Lung (tissue), 11 donors: ENCODE measurements at regions not wholly inside any gene's neighbourhood (a gene's known extent, or its start where the extent isn't known, plus 50 kb on each side); places are given as distances from the start of the nearest gene placed in this dataset.

Experiments
- ATAC-seq: fragments of 200-7000 bp; cut with Tn5 transposase; one replicate; pipeline ENCODE4 v1.9.1; 2020; ENCODE audit warnings: moderate number of reproducible peaks; ENCODE audit not compliant: insufficient read depth, low FRiP score
- DNase-seq, 3 donors: peaks; one replicate each; pipeline ENCODE4 v3.0.0-alpha.2; 2013 to 2017
- H3K27ac ChIP-seq, 2 donors: one replicate each; pipeline ENCODE4 v1.5.1; 2013; ENCODE audit warnings: mild to moderate bottlenecking in 2 of 2, moderate library complexity in 2 of 2, control low read depth in 1 of 2, inconsistent platforms in 1 of 2, low read depth in 1 of 2, low read length in 1 of 2
- H3K27me3 ChIP-seq, 3 donors: one replicate each; pipeline ENCODE4 v1.5.1; 2013; ENCODE audit warnings: low read length in 2 of 3; ENCODE audit not compliant: control insufficient read depth in 3 of 3, insufficient read depth in 3 of 3
- H3K36me3 ChIP-seq, 4 donors: one replicate each; pipeline ENCODE4 v1.5.1; 2013; ENCODE audit warnings: low read length in 4 of 4, mild to moderate bottlenecking in 1 of 4, moderate library complexity in 1 of 4; ENCODE audit not compliant: control insufficient read depth in 4 of 4, insufficient read depth in 4 of 4
- H3K4me1 ChIP-seq, 5 donors: one replicate each; pipeline ENCODE4 v1.5.1; 2013; ENCODE audit warnings: low read length in 5 of 5, mild to moderate bottlenecking in 2 of 5, moderate library complexity in 1 of 5; ENCODE audit not compliant: control insufficient read depth in 5 of 5, insufficient read depth in 5 of 5
- H3K4me3 ChIP-seq: one replicate; pipeline ENCODE4 v1.5.1; 2013; ENCODE audit warnings: mild to moderate bottlenecking, control low read depth, moderate library complexity
- H3K9ac ChIP-seq, 2 donors: one replicate each; pipeline ENCODE4 v1.5.1; 2013; ENCODE audit warnings: low read length in 2 of 2, control low read depth in 1 of 2; ENCODE audit not compliant: insufficient read depth in 1 of 2
- H3K9me3 ChIP-seq, 4 donors: one replicate each; pipeline ENCODE4 v1.5.1; 2013; ENCODE audit warnings: low read length in 3 of 4, mild to moderate bottlenecking in 1 of 4, moderate library complexity in 1 of 4; ENCODE audit not compliant: control insufficient read depth in 4 of 4, insufficient read depth in 3 of 4
- CTCF ChIP-seq: IDR thresholded peaks from 2 replicates; pipeline ENCODE4 v1.5.1; 2012; ENCODE audit warnings: mild to moderate bottlenecking; ENCODE audit errors: control extremely low read depth, extremely low read depth
- WGBS, 2 donors: extraction: QIAGEN DNeasy Blood & Tissue Kit; methylation state at CpG; one replicate each; pipeline ENCODE4 v1.1.7; 2013; 5-methylcytosine and 5-hydroxymethylcytosine counted together
- donor health status: control.
- donor health status: control.
- donor health status: Bipolar disorder and iron deficiency.
- donor health status: healthy.
- donor health status: DM: yes; HTN: yes; CAD: no.

GRCh38 chr14:104429291-104429861, 150.2 kb upstream of the C14orf180 start:
- DNase-seq (no peak), ATAC-seq (no peak)

GRCh38 chr14:104431351-104431928, 148.1 kb upstream of the C14orf180 start:
- Histone ChIP-seq H3K4me1 (peaks cover 0 to 9% (median 7%) of the 10 kb centered on the region in 5 donors), H3K9ac (no peak overlapping the region), H3K27ac (no peak overlapping the region), H3K9me3 (no peaks in the 10 kb centered on the region), H3K36me3 (no peaks in the 10 kb centered on the region), H3K4me3 (no peak overlapping the region), H3K27me3 (no peaks in the 10 kb centered on the region)
- no peak for TF ChIP-seq CTCF
- ATAC-seq (no peak), DNase-seq (no peak)
- WGBS, 2 donors, result 88 to 92% methylated on average over 15 of the region's 15 CpGs

More at GRCh38 chr14:104429291-104429861, 150.2 kb upstream of the C14orf180 start:
- Histone ChIP-seq H3K27me3 (no peaks in the 10 kb centered on the region), H3K36me3 (no peaks in the 10 kb centered on the region), H3K4me1 (peaks cover 0 to 17% (median 0%) of the 10 kb centered on the region in 5 donors), H3K9me3 (no peaks in the 10 kb centered on the region), H3K9ac (no peak overlapping the region), H3K4me3 (no peak overlapping the region), H3K27ac (no peak overlapping the region)
- no peak for TF ChIP-seq CTCF
- WGBS, 2 donors, result 66 to 74% methylated on average over 30 of the region's 30 CpGs

- H3K4me3 ChIP-seq, result no peak overlapping the region
- H3K36me3 ChIP-seq, result no peaks in the 10 kb centered on the region
- no peaks in the 10 kb centered on the region for H3K27me3 ChIP-seq
- no peak for ATAC-seq
- 79 to 82% methylated on average over 11 of the region's 11 CpGs for WGBS, 2 donors
- peaks cover 0 to 14% (median 13%) of the 10 kb centered on the region in 5 donors for H3K4me1 ChIP-seq
- no peaks in the 10 kb centered on the region for H3K9me3 ChIP-seq
- TF ChIP-seq CTCF, result no peak
- no peak for DNase-seq
- no peak overlapping the region for H3K9ac ChIP-seq
- H3K27ac ChIP-seq, result no peak overlapping the region
These were observed 147.5 kb upstream of the C14orf180 start for GRCh38 chr14:104431929-104432541.
